GM23248 (cell line): ENCODE measurements at regions not wholly inside any gene's neighbourhood (a gene's known extent, or its start where the extent isn't known, plus 50 kb on each side); places are given as distances from the start of the nearest gene placed in this dataset.

ENCODE experiments used
- DNase-seq: peaks from one replicate; pipeline ENCODE4 v3.0.0-alpha.2; 2015
- H2AFZ ChIP-seq: fragments of 200-600 bp; sonication (generic); 2 replicates; pipeline ENCODE4 v1.6.1; 2016; ENCODE audit warnings: antibody characterized with exemption
- H3F3A ChIP-seq: fragments of 200-600 bp; sonication (generic); 2 replicates; pipeline ENCODE4 v1.6.1; 2016; ENCODE audit warnings: mild to moderate bottlenecking, antibody characterized with exemption, mixed run types; ENCODE audit not compliant: insufficient read depth
- H3K27ac ChIP-seq: fragments of 200-600 bp; sonication (generic); 2 replicates; pipeline ENCODE4 v1.5.1; 2016; ENCODE audit warnings: mild to moderate bottlenecking
- H3K27me3 ChIP-seq: fragments of 200-600 bp; sonication (generic); replicated peaks from 2 replicates; pipeline ENCODE4 v1.6.1; 2016; ENCODE audit warnings: mild to moderate bottlenecking; ENCODE audit not compliant: insufficient read depth
- H3K36me3 ChIP-seq: fragments of 200-600 bp; sonication (generic); 2 replicates; pipeline ENCODE4 v1.6.1; 2016; ENCODE audit warnings: low read depth, mild to moderate bottlenecking
- H3K4me1 ChIP-seq: fragments of 200-600 bp; sonication (generic); 2 replicates; pipeline ENCODE4 v1.6.1; 2016; ENCODE audit warnings: mild to moderate bottlenecking; ENCODE audit not compliant: insufficient read depth
- H3K4me2 ChIP-seq: fragments of 200-600 bp; sonication (generic); one replicate; pipeline ENCODE4 v1.6.1; 2016; ENCODE audit warnings: mild to moderate bottlenecking; ENCODE audit not compliant: unreplicated experiment
- H3K4me3 ChIP-seq: fragments of 200-600 bp; sonication (generic); 2 replicates; pipeline ENCODE4 v1.5.1; 2016; ENCODE audit warnings: mild to moderate bottlenecking
- H3K79me2 ChIP-seq: fragments of 200-600 bp; sonication (generic); 2 replicates; pipeline ENCODE4 v1.6.1; 2016; ENCODE audit warnings: mild to moderate bottlenecking; ENCODE audit not compliant: insufficient read depth
- H3K9ac ChIP-seq: fragments of 200-600 bp; sonication (generic); 2 replicates; pipeline ENCODE4 v1.6.1; 2016; ENCODE audit warnings: mild to moderate bottlenecking
- H3K9me2 ChIP-seq: fragments of 200-600 bp; sonication (generic); 2 replicates; pipeline ENCODE4 v1.6.1; 2016; ENCODE audit warnings: mixed run types, mild to moderate bottlenecking, moderate library complexity; ENCODE audit not compliant: insufficient read depth
- H3K9me3 ChIP-seq: fragments of 200-600 bp; sonication (generic); one replicate; pipeline ENCODE4 v1.6.1; 2017; ENCODE audit warnings: low read depth
- H4K20me1 ChIP-seq: fragments of 200-600 bp; sonication (generic); 2 replicates; pipeline ENCODE4 v1.6.0; 2016; ENCODE audit not compliant: insufficient read depth
- EZH2 ChIP-seq: fragments of 200-600 bp; sonication (generic); IDR thresholded peaks from 2 replicates; pipeline ENCODE4 v1.6.1; 2018; ENCODE audit warnings: antibody characterized with exemption, mild to moderate bottlenecking; ENCODE audit not compliant: insufficient read depth, poor library complexity, severe bottlenecking
- EZH2phosphoT487 ChIP-seq: fragments of 200-600 bp; sonication (generic); IDR thresholded peaks from 2 replicates; pipeline ENCODE4 v1.6.1; 2018; ENCODE audit warnings: antibody characterized with exemption, moderate library complexity, mild to moderate bottlenecking, low read depth; ENCODE audit not compliant: insufficient read depth
- WGBS, 2 experiments: methylation state at CpG; one replicate each; pipeline ENCODE4 v1.1.6; 2015 to 2017; ENCODE audit warnings: low lambda C conversion rate in 2 of 2, low coverage in 1 of 2; ENCODE audit errors: missing lambda C conversion rate in 2 of 2; 5-methylcytosine and 5-hydroxymethylcytosine counted together
- in situ Hi-C: fragments of 300-500 bp; cut with MboI; formaldehyde crosslinking; loops from 2 replicates; pipeline ENCODE4 v1.15.0; 2020

DNA sequence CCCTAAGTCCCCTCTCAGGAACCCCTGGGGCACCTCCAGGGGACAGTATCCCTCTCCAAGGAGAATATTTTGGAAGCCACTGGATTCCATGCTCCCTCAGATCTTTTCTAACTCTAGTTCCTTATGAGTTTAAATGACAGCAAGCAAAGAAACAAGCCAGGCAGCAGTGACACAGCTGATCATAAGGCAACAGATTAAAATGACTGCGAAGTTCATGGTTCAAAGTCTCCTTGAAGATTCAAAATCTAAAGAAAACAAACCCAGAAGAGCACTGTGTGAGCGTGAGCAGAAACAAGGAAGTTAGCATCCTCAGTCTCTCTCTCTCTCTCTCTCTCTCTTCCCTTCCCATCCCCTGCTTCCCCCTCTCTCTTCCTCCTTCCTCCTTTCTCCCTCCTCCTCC, 316.7 kb upstream of the SLC30A5 start:
- in situ Hi-C loops, result no loop called here
- no peak for TF ChIP-seq EZH2
- TF ChIP-seq EZH2phosphoT487, result no peak
- Histone ChIP-seq H3K4me2 (no peak overlapping the region), H4K20me1 (no peaks in the 10 kb centered on the region), H3K9me2 (no peaks in the 10 kb centered on the region), H2AFZ (no peak overlapping the region), H3K4me1 (no peaks in the 10 kb centered on the region), H3K27me3 (no peaks in the 10 kb centered on the region), H3K9me3 (no peaks in the 10 kb centered on the region), H3F3A (no peaks in the 10 kb centered on the region), H3K79me2 (no peaks in the 10 kb centered on the region), H3K9ac (no peak overlapping the region), H3K27ac (no peak overlapping the region), H3K36me3 (no peaks in the 10 kb centered on the region), H3K4me3 (no peak overlapping the region)
- DNase-seq, result no peak
- WGBS, 2 experiments, result 54 to 61% methylated on average over 2 of the region's 2 CpGs

DNA sequence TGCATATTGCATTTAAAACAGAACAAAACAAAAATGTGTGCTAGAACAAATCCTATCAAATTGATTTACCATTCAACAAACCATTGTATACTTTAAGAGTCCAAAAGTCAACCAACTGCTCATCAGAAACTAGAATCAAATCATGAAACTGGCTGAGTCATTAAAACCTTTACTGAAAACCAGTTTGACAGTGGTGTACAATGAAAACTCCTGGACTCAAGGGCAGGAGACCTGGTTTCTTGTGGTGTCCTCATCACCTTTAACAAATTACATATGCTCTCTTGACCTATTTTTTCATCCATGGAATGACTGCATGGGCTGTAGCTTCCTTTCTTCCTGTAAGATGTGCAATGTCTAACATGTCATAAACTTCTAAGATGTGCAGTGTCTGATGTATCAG, 315.3 kb upstream of the SLC30A5 start:
- no peaks in the 10 kb centered on the region for H4K20me1 ChIP-seq
- no peaks in the 10 kb centered on the region for H3K79me2 ChIP-seq
- H3K4me1 ChIP-seq, result no peaks in the 10 kb centered on the region
- no peaks in the 10 kb centered on the region for H3K9me3 ChIP-seq
- H3K9ac ChIP-seq, result no peak overlapping the region
- no peaks in the 10 kb centered on the region for H3F3A ChIP-seq
- H3K9me2 ChIP-seq, result no peaks in the 10 kb centered on the region
- no peak overlapping the region for H3K4me3 ChIP-seq
- no peaks in the 10 kb centered on the region for H3K36me3 ChIP-seq
- no peak overlapping the region for H3K27ac ChIP-seq
- in situ Hi-C loops, result no loop called here
- H3K4me2 ChIP-seq, result no peak overlapping the region
- H2AFZ ChIP-seq, result no peak overlapping the region
- TF ChIP-seq EZH2 (no peak), EZH2phosphoT487 (no peak)
- DNase-seq, result no peak
- no peaks in the 10 kb centered on the region for H3K27me3 ChIP-seq

GRCh38 chr5:68780299-68780955, 313.4 kb upstream of the SLC30A5 start:
- no peaks in the 10 kb centered on the region for H3F3A ChIP-seq
- no peaks in the 10 kb centered on the region for H3K79me2 ChIP-seq
- no peaks in the 10 kb centered on the region for H4K20me1 ChIP-seq
- no peaks in the 10 kb centered on the region for H3K9me2 ChIP-seq
- no peak overlapping the region for H3K4me2 ChIP-seq
- TF ChIP-seq EZH2phosphoT487 (no peak), EZH2 (no peak)
- H3K27me3 ChIP-seq, result no peaks in the 10 kb centered on the region
- no peaks in the 10 kb centered on the region for H3K9me3 ChIP-seq
- H3K4me1 ChIP-seq, result no peaks in the 10 kb centered on the region
- H3K4me3 ChIP-seq, result no peak overlapping the region
- in situ Hi-C loops, result no loop called here
- WGBS, 2 experiments, result 83% methylated on average over 1 of the region's 1 CpG; no CpG with 5 or more reads in 1 of the 2 experiments
- DNase-seq, result no peak
- no peaks in the 10 kb centered on the region for H3K36me3 ChIP-seq
- no peak overlapping the region for H3K9ac ChIP-seq
- H3K27ac ChIP-seq, result no peak overlapping the region
- no peak overlapping the region for H2AFZ ChIP-seq

DNA sequence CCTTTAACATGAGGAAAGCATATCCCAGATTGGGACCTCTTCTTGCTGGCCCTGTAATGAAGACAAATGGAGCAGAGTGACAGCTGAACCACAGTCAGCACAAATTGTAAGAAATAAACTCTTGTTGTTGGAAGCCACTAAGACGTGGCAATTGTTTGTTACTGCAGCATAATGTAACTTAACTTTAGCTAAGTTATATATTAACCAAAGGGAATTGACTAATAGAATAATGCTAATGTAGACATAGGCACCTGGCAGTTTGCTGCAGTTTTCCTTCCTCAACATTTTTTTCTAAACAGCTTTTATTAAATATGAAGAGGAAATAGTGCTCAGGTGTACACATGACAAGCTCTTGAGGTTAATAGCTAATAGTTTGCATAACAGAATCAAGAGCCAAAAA, 300.7 kb upstream of the SLC30A5 start:
- H3K9ac ChIP-seq, result no peak overlapping the region
- TF ChIP-seq EZH2 (no peak), EZH2phosphoT487 (no peak)
- H3K27me3 ChIP-seq, result no peaks in the 10 kb centered on the region; the same call in 1 of the 2 replicates
- no peaks in the 10 kb centered on the region for H3K36me3 ChIP-seq
- no peaks in the 10 kb centered on the region for H3K79me2 ChIP-seq
- no peaks in the 10 kb centered on the region for H3F3A ChIP-seq
- H3K4me2 ChIP-seq, result no peak overlapping the region
- H3K4me1 ChIP-seq, result no peaks in the 10 kb centered on the region
- H3K9me2 ChIP-seq, result 0 out of 2 replicates have a peak, but pooled peaks cover 4% of the 10 kb centered on the region
- no peak overlapping the region for H3K4me3 ChIP-seq
- 62 to 69% methylated on average over 1 of the region's 1 CpG for WGBS, 2 experiments
- H2AFZ ChIP-seq, result no peak overlapping the region
- no peak for DNase-seq
- H3K9me3 ChIP-seq, result no peaks in the 10 kb centered on the region
- H4K20me1 ChIP-seq, result no peaks in the 10 kb centered on the region
- in situ Hi-C loops, result no loop called here
- H3K27ac ChIP-seq, result no peak overlapping the region

DNA sequence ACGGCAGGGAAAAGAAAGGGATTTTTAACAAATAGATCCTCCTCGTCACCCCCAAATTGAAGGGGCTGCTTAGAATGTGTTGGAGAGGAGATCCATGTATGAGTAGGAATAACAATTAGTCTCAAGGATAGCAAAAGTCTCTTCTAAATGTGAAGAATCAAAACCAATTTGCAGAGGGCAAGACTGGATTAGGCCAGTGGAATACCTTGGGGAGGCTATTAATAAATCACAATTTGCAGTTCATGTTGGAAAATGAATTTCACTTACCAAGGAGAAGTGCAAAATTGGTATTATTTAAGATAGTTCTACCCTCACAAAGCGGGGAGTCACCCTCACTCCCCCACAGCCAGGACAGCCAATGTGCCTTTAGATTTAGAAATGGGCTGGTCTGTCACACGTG, 299.8 kb upstream of the SLC30A5 start:
- H3K27me3 ChIP-seq, result no peaks in the 10 kb centered on the region; the same call in 1 of the 2 replicates
- H3K79me2 ChIP-seq, result no peaks in the 10 kb centered on the region
- H3K9ac ChIP-seq, result no peak overlapping the region
- no peaks in the 10 kb centered on the region for H3K9me3 ChIP-seq
- H3K36me3 ChIP-seq, result no peaks in the 10 kb centered on the region
- no peaks in the 10 kb centered on the region for H3F3A ChIP-seq
- no peaks in the 10 kb centered on the region for H3K4me1 ChIP-seq
- WGBS, 2 experiments, result 70 to 74% methylated on average over 4 of the region's 4 CpGs
- H3K9me2 ChIP-seq, result 0 out of 2 replicates have a peak, but pooled peaks cover 4% of the 10 kb centered on the region
- no peaks in the 10 kb centered on the region for H4K20me1 ChIP-seq
- in situ Hi-C loops, result no loop called here
- H3K27ac ChIP-seq, result no peak overlapping the region
- H2AFZ ChIP-seq, result no peak overlapping the region
- no peak for DNase-seq
- H3K4me2 ChIP-seq, result no peak overlapping the region
- TF ChIP-seq EZH2 (no peak), EZH2phosphoT487 (no peak)
- H3K4me3 ChIP-seq, result no peak overlapping the region
